Sigmoid colon (tissue), 3 donors: ENCODE measurements at regions not wholly inside any gene's neighbourhood (a gene's known extent, or its start where the extent isn't known, plus 50 kb on each side); places are given as distances from the start of the nearest gene placed in this dataset.

Source experiments
- POLR2A ChIP-seq, 2 donors: fragments of 450-650 bp; IDR thresholded peaks; one replicate each; pipeline ENCODE4 v1.6.1; 2016; ENCODE audit warnings: antibody characterized with exemption in 2 of 2, mild to moderate bottlenecking in 2 of 2, moderate library complexity in 2 of 2
- TF ChIP-seq, protein P1 (sequence below), 4 experiments: fragments of 450-650 bp in 3 of 4; fragments of 200-600 bp in 1 of 4; IDR thresholded peaks; one replicate each; pipeline ENCODE4 v1.5.1; 2016 to 2019; ENCODE audit warnings: antibody characterized with exemption in 4 of 4, mild to moderate bottlenecking in 3 of 4, moderate library complexity in 2 of 4

DNA sequence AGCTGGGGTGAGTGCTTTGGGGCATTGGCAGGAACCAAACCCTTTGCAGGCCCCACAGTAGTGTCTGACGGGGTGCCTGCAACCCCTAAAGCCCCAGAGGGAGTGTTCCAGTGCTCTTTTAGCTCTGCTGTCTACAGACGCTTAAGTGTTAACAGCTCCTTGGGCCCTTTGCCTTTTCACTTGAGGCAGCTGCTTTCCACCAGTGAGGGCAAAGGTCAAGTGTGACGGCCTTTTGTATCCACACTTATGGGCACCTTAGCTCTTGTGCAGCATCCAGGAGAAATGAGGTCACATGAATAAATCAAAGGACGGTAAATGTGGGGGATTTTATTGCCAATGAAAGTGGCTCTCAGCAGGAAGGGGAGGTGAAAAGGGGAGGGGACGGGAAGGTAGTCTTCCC lies 241.4 kb upstream of the PCSK5 start:
- TF ChIP-seq, protein P1, sequence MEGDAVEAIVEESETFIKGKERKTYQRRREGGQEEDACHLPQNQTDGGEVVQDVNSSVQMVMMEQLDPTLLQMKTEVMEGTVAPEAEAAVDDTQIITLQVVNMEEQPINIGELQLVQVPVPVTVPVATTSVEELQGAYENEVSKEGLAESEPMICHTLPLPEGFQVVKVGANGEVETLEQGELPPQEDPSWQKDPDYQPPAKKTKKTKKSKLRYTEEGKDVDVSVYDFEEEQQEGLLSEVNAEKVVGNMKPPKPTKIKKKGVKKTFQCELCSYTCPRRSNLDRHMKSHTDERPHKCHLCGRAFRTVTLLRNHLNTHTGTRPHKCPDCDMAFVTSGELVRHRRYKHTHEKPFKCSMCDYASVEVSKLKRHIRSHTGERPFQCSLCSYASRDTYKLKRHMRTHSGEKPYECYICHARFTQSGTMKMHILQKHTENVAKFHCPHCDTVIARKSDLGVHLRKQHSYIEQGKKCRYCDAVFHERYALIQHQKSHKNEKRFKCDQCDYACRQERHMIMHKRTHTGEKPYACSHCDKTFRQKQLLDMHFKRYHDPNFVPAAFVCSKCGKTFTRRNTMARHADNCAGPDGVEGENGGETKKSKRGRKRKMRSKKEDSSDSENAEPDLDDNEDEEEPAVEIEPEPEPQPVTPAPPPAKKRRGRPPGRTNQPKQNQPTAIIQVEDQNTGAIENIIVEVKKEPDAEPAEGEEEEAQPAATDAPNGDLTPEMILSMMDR (IDR thresholded peaks at IDR 0.05), result no peak
- no peak for TF ChIP-seq POLR2A (IDR thresholded peaks at IDR 0.05)
